Activated T-helper 17 cell treated with anti-CD3 and anti-CD28 coated beads, Interleukin-2, amount 50 U/mL, for 72 hours (primary cell): ENCODE measurements at regions not wholly inside any gene's neighbourhood (a gene's known extent, or its start where the extent isn't known, plus 50 kb on each side); places are given as distances from the start of the nearest gene placed in this dataset.
"Not testable (repeated sequence)": the region's sequence is repeated elsewhere in the genome, so short reads cannot be mapped to it uniquely, and the experiment has no call there.

Experiments used
- ATAC-seq: fragments of 150-1000 bp; cut with Tn5 transposase; replicated peaks from 2 replicates; pipeline ENCODE4 v1.10.0; 2021; ENCODE audit warnings: mild to moderate bottlenecking, moderate library complexity
- H3K27ac Mint-ChIP-seq: one replicate; pipeline ENCODE4 v1.8.0; 2022; ENCODE audit warnings: mixed read lengths
- H3K27me3 Mint-ChIP-seq: one replicate; pipeline ENCODE4 v1.8.0; 2022; ENCODE audit warnings: mixed read lengths
- H3K36me3 Mint-ChIP-seq: one replicate; pipeline ENCODE4 v1.8.0; 2022; ENCODE audit warnings: low read depth, mild to moderate bottlenecking, mixed read lengths
- H3K4me1 Mint-ChIP-seq: one replicate; pipeline ENCODE4 v1.8.0; 2022; ENCODE audit warnings: mixed read lengths
- H3K4me3 Mint-ChIP-seq: one replicate; pipeline ENCODE4 v1.8.0; 2022; ENCODE audit warnings: mild to moderate bottlenecking, mixed read lengths
- H3K9me3 Mint-ChIP-seq: one replicate; pipeline ENCODE4 v1.8.0; 2022; ENCODE audit warnings: mixed read lengths

DNA sequence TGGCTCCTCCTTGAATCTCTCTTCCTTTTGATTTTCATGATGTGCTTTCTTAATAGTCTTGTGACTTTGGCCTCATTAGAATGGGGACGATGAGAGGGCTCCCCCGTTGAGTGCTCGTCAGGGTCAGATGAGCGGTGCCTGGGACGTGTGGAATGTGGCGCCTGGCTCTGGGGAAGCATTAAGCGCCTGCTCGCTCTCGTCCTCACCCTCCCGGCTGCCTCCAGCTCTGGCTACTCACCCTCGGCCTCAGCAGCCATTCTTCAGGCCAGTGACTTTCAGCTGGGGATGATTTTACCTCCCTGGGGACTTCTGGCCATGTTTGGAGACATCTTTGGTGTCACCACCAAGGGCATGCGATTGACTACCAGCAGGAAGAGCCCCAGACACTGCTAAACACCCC is 69.7 kb downstream of the RPS6KA4 start:
- Mint-ChIP-seq H3K36me3 (no peaks in the 10 kb centered on the region), H3K27ac (no peak overlapping the region), H3K4me3 (no peak overlapping the region), H3K9me3 (no peaks in the 10 kb centered on the region), H3K27me3 (peaks cover 14% of the 10 kb centered on the region), H3K4me1 (no peaks in the 10 kb centered on the region)
- ATAC-seq: no peak

DNA sequence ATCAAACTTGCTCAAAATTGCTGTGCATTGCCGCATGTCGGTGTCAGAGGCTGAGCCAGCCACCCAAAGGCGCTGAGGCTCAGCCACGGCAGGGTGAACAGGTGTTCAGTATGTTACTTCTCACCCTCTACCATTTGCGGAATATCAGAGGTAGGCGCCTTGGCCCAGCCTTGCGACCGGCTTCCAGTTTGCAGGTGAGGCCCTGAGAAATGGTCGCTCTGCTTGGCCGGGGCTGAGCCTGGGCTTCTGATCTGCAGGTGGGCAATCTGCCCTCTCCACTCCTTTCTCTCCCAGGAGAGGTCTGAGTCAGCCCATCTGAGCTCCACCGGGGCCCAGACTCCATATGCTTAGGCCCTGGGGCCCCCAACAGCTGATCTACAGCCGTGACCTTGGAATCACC is 71.0 kb downstream of the RPS6KA4 start:
- ATAC-seq: no peak
- Mint-ChIP-seq H3K27me3 (peaks cover 14% of the 10 kb centered on the region), H3K4me3 (no peak overlapping the region), H3K27ac (no peak overlapping the region), H3K9me3 (no peaks in the 10 kb centered on the region), H3K4me1 (no peaks in the 10 kb centered on the region), H3K36me3 (no peaks in the 10 kb centered on the region)

DNA sequence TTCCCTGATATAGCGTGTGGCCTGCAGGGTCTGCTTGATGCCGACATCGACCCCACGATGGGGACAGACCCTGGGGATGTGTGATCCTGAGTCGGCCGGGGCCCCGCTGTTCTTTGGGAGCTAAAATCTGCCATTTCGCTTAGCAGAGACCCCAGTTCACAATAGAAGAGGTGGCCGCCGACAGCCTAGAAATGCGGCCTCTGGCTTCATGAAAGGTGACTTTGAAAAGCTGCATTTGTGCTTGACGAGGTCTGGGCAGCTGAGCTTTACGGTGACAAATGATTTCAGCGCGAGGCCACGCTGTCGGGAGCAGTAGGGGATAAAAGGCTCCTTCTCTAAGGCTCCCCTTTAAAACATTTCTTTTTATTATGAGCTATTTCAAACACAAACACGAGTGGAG is 71.7 kb downstream of the RPS6KA4 start:
- H3K9me3 Mint-ChIP-seq: no peaks in the 10 kb centered on the region
- H3K27me3 Mint-ChIP-seq: peaks cover 15% of the 10 kb centered on the region
- ATAC-seq: no peak

DNA sequence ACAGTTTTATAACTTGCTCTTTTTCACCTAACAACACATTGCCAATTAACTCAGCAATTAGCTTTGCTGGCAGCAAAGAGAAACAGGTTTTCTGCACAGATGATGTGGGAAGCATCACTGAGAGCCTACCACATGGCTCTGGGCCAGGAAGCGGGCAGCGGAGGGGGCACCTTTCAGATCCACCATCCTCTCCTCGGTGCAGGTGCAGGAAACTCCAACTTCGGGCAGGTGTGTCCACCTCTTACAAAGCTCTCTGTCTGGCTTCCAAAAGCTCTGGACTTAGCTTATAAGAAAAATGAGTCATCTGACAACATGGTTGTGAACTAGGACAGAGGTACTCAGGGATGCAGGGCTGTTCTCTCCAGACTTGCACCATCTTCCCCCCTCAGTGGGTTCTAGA is 77.0 kb downstream of the RPS6KA4 start:
- ATAC-seq: no peak
- Mint-ChIP-seq H3K27ac (no peak overlapping the region), H3K27me3 (peaks cover 26% of the 10 kb centered on the region), H3K9me3 (no peaks in the 10 kb centered on the region), H3K36me3 (no peaks in the 10 kb centered on the region), H3K4me1 (no peaks in the 10 kb centered on the region), H3K4me3 (no peak overlapping the region)

More for the DNA sequence above, 71.7 kb downstream of the RPS6KA4 start:
- Mint-ChIP-seq H3K4me1 (no peaks in the 10 kb centered on the region), H3K4me3 (no peak overlapping the region), H3K27ac (peak overlapping the region; percentile 33), H3K36me3 (no peaks in the 10 kb centered on the region)

DNA sequence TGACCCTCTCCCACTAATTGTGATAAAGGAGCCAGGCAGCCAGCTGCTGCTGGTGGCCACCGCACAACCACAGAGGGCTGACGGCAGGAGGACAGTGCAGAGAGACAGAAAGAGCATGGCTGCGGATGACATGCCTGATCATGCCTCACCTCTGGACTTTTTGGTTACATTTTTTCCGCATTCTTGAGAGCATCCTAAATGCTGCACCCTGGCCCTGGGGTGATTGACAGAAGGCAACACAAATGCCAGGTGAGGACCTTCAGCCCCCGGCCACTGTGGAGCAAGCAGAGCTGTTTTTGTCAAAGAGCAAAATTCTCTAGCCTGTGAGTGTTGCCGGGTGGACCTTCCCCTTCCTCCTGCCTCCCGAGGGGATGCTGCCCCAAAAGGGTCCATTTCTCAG is 78.5 kb downstream of the RPS6KA4 start:
- H3K4me1 Mint-ChIP-seq: no peaks in the 10 kb centered on the region
- H3K4me3 Mint-ChIP-seq: no peak overlapping the region
- H3K9me3 Mint-ChIP-seq: no peaks in the 10 kb centered on the region
- H3K27me3 Mint-ChIP-seq: peaks cover 25% of the 10 kb centered on the region
- ATAC-seq: no peak
- peak overlapping the region; percentile 30 for H3K27ac Mint-ChIP-seq
- no peaks in the 10 kb centered on the region for H3K36me3 Mint-ChIP-seq

DNA sequence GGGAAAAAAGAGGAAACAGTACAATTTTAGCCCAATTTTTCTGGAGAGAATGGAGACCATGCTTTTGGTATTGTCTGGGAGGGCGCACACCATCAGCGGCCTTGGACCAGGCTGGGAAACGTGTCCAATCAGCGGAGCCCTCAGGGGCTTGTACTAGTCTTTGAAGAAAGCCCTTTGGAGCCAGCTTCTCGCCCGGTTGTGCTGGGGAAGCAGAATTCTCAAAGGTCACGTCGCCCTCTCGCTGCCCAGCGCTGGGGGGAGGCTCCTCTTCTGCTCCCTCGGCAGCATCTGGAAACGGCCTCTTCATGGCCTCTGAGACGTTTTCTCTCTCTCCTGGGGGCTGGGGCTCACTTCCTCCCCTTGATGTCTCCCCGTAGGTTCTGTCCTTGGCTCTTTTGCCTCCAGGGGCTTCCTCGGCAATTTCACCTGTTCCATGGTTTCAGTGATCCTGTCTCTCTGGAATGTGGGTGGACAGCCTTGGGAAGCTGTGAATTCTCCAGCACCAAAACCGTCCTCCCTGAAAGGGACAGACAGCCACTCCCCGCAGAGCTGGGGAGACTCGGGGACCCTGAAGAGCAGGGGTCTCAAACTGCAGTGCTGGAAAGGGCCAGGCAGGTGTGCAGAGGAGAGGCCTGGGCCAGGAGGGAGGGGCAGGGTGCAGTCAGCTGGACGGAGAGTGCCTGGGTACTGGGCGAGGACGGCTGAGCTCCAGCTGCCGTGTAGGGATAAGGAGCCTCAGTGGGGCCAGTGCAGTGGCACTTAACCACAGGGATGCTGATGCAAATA is 80.2 kb downstream of the RPS6KA4 start:
- no peak for ATAC-seq
- Mint-ChIP-seq H3K36me3 (no peaks in the 10 kb centered on the region), H3K9me3 (no peaks in the 10 kb centered on the region), H3K27ac (no peak overlapping the region), H3K4me3 (no peak overlapping the region), H3K4me1 (no peaks in the 10 kb centered on the region), H3K27me3 (peaks cover 34% of the 10 kb centered on the region)

DNA sequence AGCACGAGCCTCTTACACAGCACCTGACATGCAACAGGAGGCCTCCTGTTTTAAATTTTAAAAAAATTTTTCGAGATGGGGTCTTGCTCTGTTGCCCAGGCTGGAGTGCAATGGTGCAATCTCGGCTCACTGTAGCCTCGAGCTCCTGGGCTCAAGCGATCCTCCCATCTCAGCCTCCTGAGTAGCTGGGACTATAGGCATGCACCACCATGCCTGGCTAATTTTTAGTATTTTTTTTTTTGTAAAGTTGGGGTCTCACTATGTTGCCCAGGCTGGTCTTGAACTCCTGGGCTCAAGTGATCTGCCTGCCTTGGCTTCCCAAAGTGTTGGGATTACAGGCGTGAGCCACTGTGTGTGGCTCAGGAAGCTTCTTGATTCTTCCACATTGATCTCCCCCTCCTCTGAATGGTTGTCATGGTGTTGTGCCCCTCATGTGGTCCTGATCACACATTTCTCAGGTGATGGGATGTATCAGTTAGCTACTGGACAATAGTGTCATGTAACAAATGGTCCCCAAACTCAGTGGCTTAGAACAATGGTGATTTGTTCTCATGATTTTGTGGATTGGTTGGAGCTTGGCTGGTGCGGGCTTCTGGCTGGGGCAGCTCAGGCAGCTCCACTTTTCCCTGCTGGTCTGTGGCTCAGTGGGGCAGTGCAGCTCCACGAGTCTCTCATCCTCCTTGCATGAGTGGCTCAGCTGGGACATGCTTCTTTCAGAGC is 81.0 kb downstream of the RPS6KA4 start:
- not testable (repeated sequence) for ATAC-seq, H3K4me3 Mint-ChIP-seq, H3K4me1 Mint-ChIP-seq, H3K36me3 Mint-ChIP-seq, H3K9me3 Mint-ChIP-seq, H3K27ac Mint-ChIP-seq
- H3K27me3 Mint-ChIP-seq: peaks cover 34% of the 10 kb centered on the region

DNA sequence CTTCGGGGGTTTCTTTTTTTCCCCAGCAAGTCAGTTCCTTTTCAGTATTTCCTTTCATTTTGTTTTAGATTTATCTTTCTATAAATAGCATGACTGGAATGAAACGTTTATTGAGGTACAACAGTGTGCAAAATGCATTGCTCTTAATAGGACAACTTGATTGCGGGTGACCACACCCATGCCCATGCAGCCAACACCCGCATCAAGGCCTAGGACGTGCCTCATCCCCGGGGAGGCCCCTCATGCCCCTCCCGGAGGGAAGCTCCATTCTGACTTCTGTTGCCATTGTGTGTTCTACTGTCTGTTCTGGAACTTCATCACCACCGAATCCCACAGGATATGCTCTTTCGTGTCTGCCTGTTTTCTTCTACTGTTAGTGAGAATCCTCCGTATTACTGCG is 82.2 kb downstream of the RPS6KA4 start:
- ATAC-seq: no peak
- H3K36me3 Mint-ChIP-seq: no peaks in the 10 kb centered on the region
- no peaks in the 10 kb centered on the region for H3K4me1 Mint-ChIP-seq
- H3K4me3 Mint-ChIP-seq: no peak overlapping the region
- H3K27me3 Mint-ChIP-seq: peaks cover 30% of the 10 kb centered on the region
- H3K27ac Mint-ChIP-seq: no peak overlapping the region
- H3K9me3 Mint-ChIP-seq: no peaks in the 10 kb centered on the region

DNA sequence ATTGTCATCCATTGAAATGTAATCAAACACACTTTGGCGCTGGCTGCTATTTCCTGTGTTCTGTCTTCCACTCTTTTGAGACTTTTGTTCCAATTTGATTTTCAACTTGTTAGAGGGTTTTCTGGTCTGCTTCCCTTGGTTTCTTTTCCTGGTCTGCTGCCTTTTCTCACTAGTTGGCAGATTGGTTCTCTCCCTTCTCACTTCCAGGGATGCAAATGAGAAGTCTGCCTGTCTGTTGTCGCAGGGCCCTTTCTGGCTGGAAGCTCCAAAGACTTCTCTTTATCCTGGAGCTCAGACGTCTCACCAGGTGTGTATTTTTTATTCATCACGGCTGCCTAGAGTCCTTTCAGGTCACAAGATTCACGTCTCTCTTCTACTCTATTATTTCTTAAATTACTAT is 84.0 kb downstream of the RPS6KA4 start:
- no peaks in the 10 kb centered on the region for H3K4me1 Mint-ChIP-seq
- H3K36me3 Mint-ChIP-seq: no peaks in the 10 kb centered on the region
- no peaks in the 10 kb centered on the region for H3K9me3 Mint-ChIP-seq
- no peak overlapping the region for H3K4me3 Mint-ChIP-seq
- no peak for ATAC-seq
- H3K27me3 Mint-ChIP-seq: peaks cover 27% of the 10 kb centered on the region
- no peak overlapping the region for H3K27ac Mint-ChIP-seq

DNA sequence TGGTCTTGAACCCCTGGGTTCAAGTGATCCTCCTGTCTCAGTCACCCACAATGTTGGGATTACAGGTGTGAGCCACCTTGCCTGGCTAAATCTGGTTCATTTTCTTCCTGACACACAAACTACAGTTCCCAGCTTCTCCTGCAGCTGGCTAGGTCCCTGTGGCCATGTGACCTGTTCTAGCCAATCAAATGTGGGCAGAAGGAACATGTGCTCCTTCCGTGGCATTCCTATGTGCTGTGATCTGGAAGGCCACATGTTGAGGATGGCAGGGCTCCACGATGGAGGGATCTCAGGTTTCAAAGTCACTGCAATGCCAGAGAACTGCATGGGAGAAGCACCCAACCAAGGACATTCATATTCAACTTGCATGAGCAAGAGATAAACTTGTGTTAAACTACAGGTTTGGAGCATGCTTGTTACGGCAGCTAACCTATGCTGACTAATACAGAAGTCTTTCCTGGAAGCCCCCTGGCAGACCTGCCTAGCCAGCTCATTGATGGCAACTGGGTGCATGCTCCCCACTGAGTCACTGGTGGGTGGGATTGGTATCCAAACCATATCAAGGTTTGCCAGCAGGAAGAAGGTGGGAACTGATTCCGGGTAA is 86.0 kb downstream of the RPS6KA4 start:
- H3K9me3 Mint-ChIP-seq: no peaks in the 10 kb centered on the region
- H3K36me3 Mint-ChIP-seq: no peaks in the 10 kb centered on the region
- peaks cover 5% of the 10 kb centered on the region for H3K4me1 Mint-ChIP-seq
- H3K27ac Mint-ChIP-seq: no peak overlapping the region
- no peak for ATAC-seq
- no peak overlapping the region for H3K4me3 Mint-ChIP-seq
- peaks cover 29% of the 10 kb centered on the region for H3K27me3 Mint-ChIP-seq

DNA sequence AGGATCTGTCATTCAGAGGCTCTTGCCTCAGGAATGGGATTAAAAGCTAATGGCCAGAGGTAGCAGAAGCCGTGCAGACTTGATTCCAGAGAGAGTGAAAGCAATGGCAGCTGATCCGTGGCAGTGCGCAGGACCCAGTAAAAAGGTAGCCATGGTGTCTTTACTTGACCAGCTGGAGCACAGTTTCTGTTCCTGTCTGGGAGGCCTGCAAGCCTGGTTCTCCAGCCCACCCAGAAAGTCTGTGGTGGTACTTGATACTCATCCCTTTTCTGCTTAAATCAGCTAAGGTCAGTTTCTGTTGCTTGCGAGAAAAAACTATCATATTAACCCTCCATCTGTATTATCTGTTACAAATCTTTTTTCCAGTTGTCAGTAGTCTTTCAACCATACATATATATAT is 86.7 kb downstream of the RPS6KA4 start:
- Mint-ChIP-seq H3K27me3 (peaks cover 24% of the 10 kb centered on the region), H3K4me1 (peaks cover 5% of the 10 kb centered on the region), H3K36me3 (no peaks in the 10 kb centered on the region), H3K4me3 (no peak overlapping the region), H3K27ac (no peak overlapping the region), H3K9me3 (no peaks in the 10 kb centered on the region)
- no peak for ATAC-seq

DNA sequence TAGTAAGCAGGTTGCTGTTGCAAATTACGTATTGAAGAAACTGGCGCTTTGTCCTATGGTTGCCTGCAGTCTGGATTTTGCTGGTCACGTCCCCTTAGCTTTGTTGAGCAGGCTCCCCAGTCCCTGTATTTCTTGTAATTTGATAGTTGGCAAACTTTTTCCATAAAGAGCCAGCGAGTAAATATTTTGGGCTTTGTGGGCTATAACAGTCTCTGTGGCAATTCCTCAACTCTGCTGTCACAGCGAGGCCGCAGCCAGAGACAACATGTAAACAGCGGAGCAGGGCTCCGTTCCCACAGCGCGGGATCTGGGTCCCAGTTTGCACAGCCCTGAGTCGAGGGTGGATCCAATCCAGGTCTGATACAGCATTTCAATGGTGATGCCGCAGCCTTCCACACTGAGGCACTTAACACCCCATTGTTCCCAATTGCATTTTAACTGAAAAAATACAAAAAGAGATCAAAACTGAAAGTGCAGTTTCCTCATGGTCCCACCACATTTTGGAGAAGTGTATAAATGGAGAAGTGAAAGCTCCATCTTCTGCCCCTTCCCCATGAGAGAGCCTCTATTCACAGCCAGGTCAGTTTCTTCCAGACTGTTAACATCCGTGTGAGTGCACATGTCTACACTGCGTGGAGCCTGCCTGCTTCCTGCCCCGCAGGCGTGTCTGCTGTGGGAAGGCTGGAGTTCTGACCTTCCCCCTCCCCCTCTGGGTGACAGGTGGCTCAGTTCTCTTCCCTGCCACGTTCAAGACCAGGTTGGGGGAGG is 89.1 kb downstream of the RPS6KA4 start:
- peak overlapping the region; percentile 80 for H3K4me3 Mint-ChIP-seq
- H3K36me3 Mint-ChIP-seq: no peaks in the 10 kb centered on the region
- no peak overlapping the region for H3K27ac Mint-ChIP-seq
- H3K27me3 Mint-ChIP-seq: peaks cover 13% of the 10 kb centered on the region
- no peak for ATAC-seq
- H3K9me3 Mint-ChIP-seq: no peaks in the 10 kb centered on the region
- H3K4me1 Mint-ChIP-seq: peaks cover 5% of the 10 kb centered on the region

DNA sequence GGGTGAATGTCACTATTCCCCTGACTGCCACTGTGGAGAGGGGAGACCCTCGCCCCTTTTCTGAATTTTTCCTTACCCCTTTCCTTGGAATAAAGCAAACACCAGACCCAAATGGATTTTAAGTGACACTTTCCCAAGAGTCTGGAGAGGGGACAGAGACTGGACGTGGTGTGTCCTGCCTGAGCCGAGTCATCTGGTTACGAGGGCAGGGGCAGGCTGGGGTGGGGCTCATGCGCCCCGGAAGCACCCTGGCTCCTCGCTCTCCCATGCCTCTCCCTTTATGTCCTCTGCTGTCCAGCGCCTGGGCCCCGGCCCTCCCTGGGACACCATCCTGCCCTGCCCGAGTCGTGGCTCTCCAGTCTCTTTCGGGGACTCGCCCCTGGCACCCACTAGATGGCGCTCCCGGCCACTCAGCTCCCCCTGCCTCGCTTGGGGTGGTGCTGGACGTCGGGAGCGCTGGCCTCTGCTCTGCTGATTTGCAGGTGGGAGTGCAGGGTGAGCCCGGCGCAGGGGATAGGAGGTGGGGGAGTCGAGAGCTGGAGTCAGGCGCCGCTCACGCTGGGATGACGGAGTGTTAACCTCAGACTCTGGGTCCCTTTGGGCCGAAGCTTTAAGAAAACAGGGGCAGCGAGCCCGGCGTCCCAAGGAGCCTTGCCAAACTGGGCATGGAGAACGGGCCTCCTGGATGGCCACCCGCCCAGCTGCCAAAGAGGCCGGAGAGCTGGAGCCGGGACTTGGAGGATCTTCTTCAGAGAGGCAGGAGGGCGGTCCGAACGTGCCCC is 89.8 kb downstream of the RPS6KA4 start:
- peak overlapping the region; percentile 80 for H3K4me3 Mint-ChIP-seq
- H3K36me3 Mint-ChIP-seq: no peaks in the 10 kb centered on the region
- no peak overlapping the region for H3K27ac Mint-ChIP-seq
- H3K4me1 Mint-ChIP-seq: peaks cover 5% of the 10 kb centered on the region
- peaks cover 8% of the 10 kb centered on the region for H3K27me3 Mint-ChIP-seq
- no peaks in the 10 kb centered on the region for H3K9me3 Mint-ChIP-seq
- ATAC-seq: peak; percentile 88
